ENCODE measurements at regions not wholly inside any gene's neighbourhood (a gene's known extent, or its start where the extent isn't known, plus 50 kb on each side); places are given as distances from the start of the nearest gene placed in this dataset.
A peak's percentile ranks its signal among the peaks of the same experiment; 100 is the strongest.

- TF ChIP-seq, protein P1, sequence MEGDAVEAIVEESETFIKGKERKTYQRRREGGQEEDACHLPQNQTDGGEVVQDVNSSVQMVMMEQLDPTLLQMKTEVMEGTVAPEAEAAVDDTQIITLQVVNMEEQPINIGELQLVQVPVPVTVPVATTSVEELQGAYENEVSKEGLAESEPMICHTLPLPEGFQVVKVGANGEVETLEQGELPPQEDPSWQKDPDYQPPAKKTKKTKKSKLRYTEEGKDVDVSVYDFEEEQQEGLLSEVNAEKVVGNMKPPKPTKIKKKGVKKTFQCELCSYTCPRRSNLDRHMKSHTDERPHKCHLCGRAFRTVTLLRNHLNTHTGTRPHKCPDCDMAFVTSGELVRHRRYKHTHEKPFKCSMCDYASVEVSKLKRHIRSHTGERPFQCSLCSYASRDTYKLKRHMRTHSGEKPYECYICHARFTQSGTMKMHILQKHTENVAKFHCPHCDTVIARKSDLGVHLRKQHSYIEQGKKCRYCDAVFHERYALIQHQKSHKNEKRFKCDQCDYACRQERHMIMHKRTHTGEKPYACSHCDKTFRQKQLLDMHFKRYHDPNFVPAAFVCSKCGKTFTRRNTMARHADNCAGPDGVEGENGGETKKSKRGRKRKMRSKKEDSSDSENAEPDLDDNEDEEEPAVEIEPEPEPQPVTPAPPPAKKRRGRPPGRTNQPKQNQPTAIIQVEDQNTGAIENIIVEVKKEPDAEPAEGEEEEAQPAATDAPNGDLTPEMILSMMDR (IDR thresholded peaks at IDR 0.05; ENCODE audit: poor library complexity, severe bottlenecking): no peak
- Histone ChIP-seq H3K9me3 (ENCODE audit: severe bottlenecking) (no peaks in the 10 kb centered on the region), H3K4me1 (ENCODE audit: insufficient read depth, poor library complexity, severe bottlenecking) (peaks cover 7% of the 10 kb centered on the region), H3K36me3 (ENCODE audit: low read depth) (no peaks in the 10 kb centered on the region), H3K27me3 (ENCODE audit: insufficient read depth, poor library complexity, severe bottlenecking) (no peaks in the 10 kb centered on the region), H3K27ac (ENCODE audit: poor library complexity, severe bottlenecking) (no peak overlapping the region), H3K4me3 (ENCODE audit: severe bottlenecking) (no peak overlapping the region)
- ATAC-seq (ENCODE audit: low read depth) (peak; percentile 53; the same call in 2 of the 3 replicates), DNase-seq (ENCODE audit: low spot score) (no peak)
Observed at GRCh38 chr4:170398218-170398617, 308.5 kb upstream of the AADAT start.

DNA sequence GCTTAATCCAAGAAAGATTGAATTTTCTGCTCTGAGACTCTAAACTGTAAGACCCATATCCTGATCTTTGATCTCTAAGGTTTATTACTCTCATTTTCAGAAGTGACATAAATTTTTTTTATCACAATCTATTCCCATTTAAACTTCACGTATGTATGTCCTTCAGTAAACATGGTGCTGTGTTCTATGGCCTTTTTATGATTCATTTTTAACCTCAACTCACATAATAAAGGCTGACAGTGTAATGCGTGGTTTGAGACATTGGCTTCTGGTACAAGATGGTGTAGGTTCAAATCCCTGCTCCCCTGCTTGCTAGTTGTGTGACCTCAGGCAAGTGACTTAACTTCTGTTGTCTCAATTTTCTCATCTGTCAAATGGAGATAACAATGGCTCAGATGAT is 306.0 kb upstream of the AADAT start:
- Histone ChIP-seq H3K4me3 (ENCODE audit: severe bottlenecking) (no peak overlapping the region), H3K27me3 (ENCODE audit: insufficient read depth, poor library complexity, severe bottlenecking) (no peaks in the 10 kb centered on the region), H3K36me3 (ENCODE audit: low read depth) (no peaks in the 10 kb centered on the region), H3K9me3 (ENCODE audit: severe bottlenecking) (no peaks in the 10 kb centered on the region), H3K27ac (ENCODE audit: poor library complexity, severe bottlenecking) (no peak overlapping the region), H3K4me1 (ENCODE audit: insufficient read depth, poor library complexity, severe bottlenecking) (peaks cover 16% of the 10 kb centered on the region)
- no peak for ATAC-seq (ENCODE audit: low read depth)
- no peak for DNase-seq (ENCODE audit: low spot score)
- TF ChIP-seq, protein P1 (IDR thresholded peaks at IDR 0.05; ENCODE audit: poor library complexity, severe bottlenecking): no peak

- no peaks in the 10 kb centered on the region for H3K9me3 ChIP-seq (ENCODE audit: severe bottlenecking)
- no peak overlapping the region for H3K4me3 ChIP-seq (ENCODE audit: severe bottlenecking)
- H3K4me1 ChIP-seq (ENCODE audit: insufficient read depth, poor library complexity, severe bottlenecking): peaks cover 13% of the 10 kb centered on the region
- no peak for DNase-seq (ENCODE audit: low spot score)
- no peaks in the 10 kb centered on the region for H3K36me3 ChIP-seq (ENCODE audit: low read depth)
- peak overlapping the region; percentile 81 for H3K27ac ChIP-seq (ENCODE audit: poor library complexity, severe bottlenecking)
- ATAC-seq (ENCODE audit: low read depth): peak; percentile 93
- no peaks in the 10 kb centered on the region for H3K27me3 ChIP-seq (ENCODE audit: insufficient read depth, poor library complexity, severe bottlenecking)
- TF ChIP-seq, protein P1 (IDR thresholded peaks at IDR 0.05; ENCODE audit: poor library complexity, severe bottlenecking): no peak
Observed at GRCh38 chr4:170391066-170391740, 301.4 kb upstream of the AADAT start.

GRCh38 chr4:170389411-170389810 is 299.7 kb upstream of the AADAT start:
- no peak overlapping the region for H3K27ac ChIP-seq (ENCODE audit: poor library complexity, severe bottlenecking)
- ATAC-seq (ENCODE audit: low read depth) (no peak), DNase-seq (ENCODE audit: low spot score) (no peak)
- TF ChIP-seq, protein P1 (IDR thresholded peaks at IDR 0.05; ENCODE audit: poor library complexity, severe bottlenecking): no peak
- peaks cover 13% of the 10 kb centered on the region for H3K4me1 ChIP-seq (ENCODE audit: insufficient read depth, poor library complexity, severe bottlenecking)
- no peaks in the 10 kb centered on the region for H3K9me3 ChIP-seq (ENCODE audit: severe bottlenecking)
- H3K27me3 ChIP-seq (ENCODE audit: insufficient read depth, poor library complexity, severe bottlenecking): no peaks in the 10 kb centered on the region
- no peaks in the 10 kb centered on the region for H3K36me3 ChIP-seq (ENCODE audit: low read depth)
- no peak overlapping the region for H3K4me3 ChIP-seq (ENCODE audit: severe bottlenecking)

- Histone ChIP-seq H3K36me3 (ENCODE audit: low read depth) (no peaks in the 10 kb centered on the region), H3K27ac (ENCODE audit: poor library complexity, severe bottlenecking) (no peak overlapping the region), H3K4me3 (ENCODE audit: severe bottlenecking) (no peak overlapping the region), H3K9me3 (ENCODE audit: severe bottlenecking) (no peaks in the 10 kb centered on the region), H3K27me3 (ENCODE audit: insufficient read depth, poor library complexity, severe bottlenecking) (no peaks in the 10 kb centered on the region), H3K4me1 (ENCODE audit: insufficient read depth, poor library complexity, severe bottlenecking) (peaks cover 13% of the 10 kb centered on the region)
- no peak for DNase-seq (ENCODE audit: low spot score)
- ATAC-seq (ENCODE audit: low read depth): no peak
- TF ChIP-seq, protein P1 (IDR thresholded peaks at IDR 0.05; ENCODE audit: poor library complexity, severe bottlenecking): no peak
Observed at GRCh38 chr4:170388255-170388654, 298.5 kb upstream of the AADAT start.
